ENCODE measurements at regions not wholly inside any gene's neighbourhood (a gene's known extent, or its start where the extent isn't known, plus 50 kb on each side); places are given as distances from the start of the nearest gene placed in this dataset.

DNA sequence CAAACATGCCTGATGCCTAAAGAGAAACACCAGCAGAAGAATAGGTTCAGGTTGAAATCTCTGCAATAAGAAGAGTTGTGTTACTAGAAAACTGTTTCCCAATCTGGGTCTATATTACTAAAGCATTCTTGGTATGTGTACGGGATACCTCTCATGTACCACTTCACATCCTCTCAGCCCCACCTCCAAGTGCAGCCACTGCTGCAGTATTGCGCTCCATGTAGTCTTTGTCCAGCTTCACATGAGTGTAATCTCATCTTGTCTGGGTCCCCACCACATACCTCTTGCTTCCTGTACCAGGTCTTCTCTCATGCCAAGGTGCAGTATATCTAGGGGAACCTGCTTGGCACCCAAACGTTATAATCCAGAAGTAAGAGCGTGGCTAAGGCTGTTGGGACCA is 187.5 kb upstream of the EEA1 start:
- TF ChIP-seq CTCF (IDR thresholded peaks at IDR 0.05; ENCODE audit: insufficient read depth, low read depth, low read length) (no peak), EZH2 (IDR thresholded peaks at IDR 0.05; ENCODE audit: insufficient read depth, low read length) (no peak)

Measured in astrocyte (in vitro differentiated cells and primary cell).